ENCODE measurements at regions not wholly inside any gene's neighbourhood (a gene's known extent, or its start where the extent isn't known, plus 50 kb on each side); places are given as distances from the start of the nearest gene placed in this dataset.

- H3K27me3 ChIP-seq (ENCODE audit: control insufficient read depth in 4 of 4, insufficient read depth in 4 of 4, low read length in 3 of 4) = no peaks in the 10 kb centered on the region
- no peak overlapping the region for H3K9ac ChIP-seq (ENCODE audit: low read depth in 1 of 2, low read length in 2 of 2)
- H3K36me3 ChIP-seq (ENCODE audit: control insufficient read depth in 4 of 4, insufficient read depth in 3 of 4, low read depth in 1 of 4, low read length in 3 of 4) = no peaks in the 10 kb centered on the region
- no peak overlapping the region for H3K4me3 ChIP-seq (ENCODE audit: low read depth in 1 of 3, low read length in 3 of 3)
- no peak for DNase-seq (ENCODE audit: low spot score)
- H3K9me3 ChIP-seq (ENCODE audit: control insufficient read depth in 4 of 4, low read length in 3 of 4) = no peaks in the 10 kb centered on the region
- no peaks in the 10 kb centered on the region for H3K4me1 ChIP-seq (ENCODE audit: control insufficient read depth in 4 of 4, insufficient read depth in 4 of 4, low read length in 3 of 4)
- TF ChIP-seq RAD21 (IDR thresholded peaks at IDR 0.05) = peak; percentile 91 to 95
- peak; percentile 85 for TF ChIP-seq CTCF (IDR thresholded peaks at IDR 0.05; ENCODE audit: low read depth, low read length, missing input control)
- no peak for TF ChIP-seq NR2F2 (IDR thresholded peaks at IDR 0.05)
- TF ChIP-seq HNF4A (conservative IDR thresholded peaks at IDR 0.05) = no peak
- peak; percentile 13 for TF ChIP-seq FOXA1 (IDR thresholded peaks at IDR 0.05)
- 40% methylated on average over 5 of the region's 5 CpGs for WGBS
- H3K27ac ChIP-seq (ENCODE audit: low read depth in 1 of 2, low read length in 2 of 2) = no peak overlapping the region
Measured at GRCh38 chr18:32549248-32550110, 78.8 kb upstream of the GAREM1 start.

- Histone ChIP-seq H3K4me1 (ENCODE audit: control insufficient read depth in 4 of 4, insufficient read depth in 4 of 4, low read length in 3 of 4) (no peaks in the 10 kb centered on the region), H3K4me3 (ENCODE audit: low read depth in 1 of 3, low read length in 3 of 3) (no peak overlapping the region), H3K27me3 (ENCODE audit: control insufficient read depth in 4 of 4, insufficient read depth in 4 of 4, low read length in 3 of 4) (no peaks in the 10 kb centered on the region), H3K9me3 (ENCODE audit: control insufficient read depth in 4 of 4, low read length in 3 of 4) (no peaks in the 10 kb centered on the region), H3K36me3 (ENCODE audit: control insufficient read depth in 4 of 4, insufficient read depth in 3 of 4, low read depth in 1 of 4, low read length in 3 of 4) (no peaks in the 10 kb centered on the region), H3K9ac (ENCODE audit: low read depth in 1 of 2, low read length in 2 of 2) (no peak overlapping the region), H3K27ac (ENCODE audit: low read depth in 1 of 2, low read length in 2 of 2) (no peak overlapping the region)
- DNase-seq (ENCODE audit: low spot score) = no peak
- 58% methylated on average over 3 of the region's 3 CpGs for WGBS
- TF ChIP-seq REST (IDR thresholded peaks at IDR 0.05) = no peak
- no peak for TF ChIP-seq YY1 (IDR thresholded peaks at IDR 0.05)
- no peak for TF ChIP-seq FOXA1 (IDR thresholded peaks at IDR 0.05)
- no peak for TF ChIP-seq RAD21 (IDR thresholded peaks at IDR 0.05)
- TF ChIP-seq ZBTB33 (IDR thresholded peaks at IDR 0.05) = no peak
- no peak for TF ChIP-seq FOXA2 (IDR thresholded peaks at IDR 0.05)
- no peak for TF ChIP-seq SP1 (IDR thresholded peaks at IDR 0.05)
- no peak for TF ChIP-seq HNF4A (conservative IDR thresholded peaks at IDR 0.05)
- TF ChIP-seq HNF4G (IDR thresholded peaks at IDR 0.05) = no peak
- no peak for TF ChIP-seq NR2F2 (IDR thresholded peaks at IDR 0.05)
- TF ChIP-seq JUND (IDR thresholded peaks at IDR 0.05) = no peak
Measured at GRCh38 chr18:32548688-32549087, 78.0 kb upstream of the GAREM1 start.

All from liver (tissue), 8 donors.